ENCODE measurements at regions not wholly inside any gene's neighbourhood (a gene's known extent, or its start where the extent isn't known, plus 50 kb on each side); places are given as distances from the start of the nearest gene placed in this dataset.

DNA sequence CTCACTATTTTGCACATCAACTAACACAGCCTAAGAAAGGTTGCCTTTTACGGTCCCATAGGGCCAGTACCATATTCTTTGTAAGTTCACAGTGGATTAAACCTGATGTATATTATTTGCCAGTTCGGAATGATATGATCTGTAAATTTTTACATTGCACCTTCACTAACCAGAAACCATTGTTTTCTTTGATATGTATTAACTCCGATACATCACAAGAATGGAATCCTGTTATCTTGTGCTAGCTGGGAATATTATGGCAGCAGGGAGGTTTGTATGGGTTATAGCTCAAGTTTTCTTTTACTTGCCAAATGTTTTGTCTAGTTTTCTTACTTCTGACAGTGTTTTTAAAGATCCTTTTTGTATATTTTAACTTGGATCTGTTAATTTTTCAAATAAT lies 51.4 kb upstream of the S1PR1 start:
- TF ChIP-seq POLR2AphosphoS5 (IDR thresholded peaks at IDR 0.05) (no peak), POLR2A (IDR thresholded peaks at IDR 0.05) (no peak), EP300 (IDR thresholded peaks at IDR 0.05) (no peak)
- TF ChIP-seq, protein P1, sequence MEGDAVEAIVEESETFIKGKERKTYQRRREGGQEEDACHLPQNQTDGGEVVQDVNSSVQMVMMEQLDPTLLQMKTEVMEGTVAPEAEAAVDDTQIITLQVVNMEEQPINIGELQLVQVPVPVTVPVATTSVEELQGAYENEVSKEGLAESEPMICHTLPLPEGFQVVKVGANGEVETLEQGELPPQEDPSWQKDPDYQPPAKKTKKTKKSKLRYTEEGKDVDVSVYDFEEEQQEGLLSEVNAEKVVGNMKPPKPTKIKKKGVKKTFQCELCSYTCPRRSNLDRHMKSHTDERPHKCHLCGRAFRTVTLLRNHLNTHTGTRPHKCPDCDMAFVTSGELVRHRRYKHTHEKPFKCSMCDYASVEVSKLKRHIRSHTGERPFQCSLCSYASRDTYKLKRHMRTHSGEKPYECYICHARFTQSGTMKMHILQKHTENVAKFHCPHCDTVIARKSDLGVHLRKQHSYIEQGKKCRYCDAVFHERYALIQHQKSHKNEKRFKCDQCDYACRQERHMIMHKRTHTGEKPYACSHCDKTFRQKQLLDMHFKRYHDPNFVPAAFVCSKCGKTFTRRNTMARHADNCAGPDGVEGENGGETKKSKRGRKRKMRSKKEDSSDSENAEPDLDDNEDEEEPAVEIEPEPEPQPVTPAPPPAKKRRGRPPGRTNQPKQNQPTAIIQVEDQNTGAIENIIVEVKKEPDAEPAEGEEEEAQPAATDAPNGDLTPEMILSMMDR (IDR thresholded peaks at IDR 0.05), result no peak
- Histone ChIP-seq H3K4me1 (no peaks in the 10 kb centered on the region), H3K27me3 (no peaks in the 10 kb centered on the region), H3K27ac (no peak overlapping the region), H3K4me3 (no peak overlapping the region), H3K9me3 (no peaks in the 10 kb centered on the region), H3K36me3 (no peaks in the 10 kb centered on the region)
- intact Hi-C loops (cut with DNase I), result no loop called here
- WGBS, 2 donors, result 87 to 90% methylated on average over 3 of the region's 3 CpGs
- DNase-seq, result no peak

DNA sequence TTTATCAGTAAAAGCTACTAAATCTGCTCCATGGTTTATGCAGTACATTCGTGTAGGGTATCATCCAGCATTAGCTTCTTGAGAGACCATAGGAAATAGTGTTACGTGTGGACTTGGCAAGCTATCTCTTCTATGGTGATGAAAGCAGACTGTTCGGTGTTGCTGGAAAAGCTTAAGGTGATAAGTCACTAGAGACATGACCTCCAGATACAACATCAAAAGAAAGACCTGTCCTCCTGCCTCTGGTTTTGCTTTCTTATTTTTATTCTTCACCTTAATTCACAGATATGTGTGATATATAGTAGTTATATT lies 53.5 kb upstream of the S1PR1 start:
- Histone ChIP-seq H3K27ac (no peak overlapping the region), H3K4me1 (no peaks in the 10 kb centered on the region), H3K4me3 (no peak overlapping the region), H3K9me3 (no peaks in the 10 kb centered on the region), H3K36me3 (no peaks in the 10 kb centered on the region), H3K27me3 (no peaks in the 10 kb centered on the region)
- 53 to 75% methylated on average over 3 of the region's 3 CpGs for WGBS, 2 donors
- no peak for DNase-seq
- intact Hi-C loops (cut with DNase I), result no loop called here
- TF ChIP-seq EP300 (IDR thresholded peaks at IDR 0.05), result no peak
- TF ChIP-seq POLR2A (IDR thresholded peaks at IDR 0.05), result no peak
- TF ChIP-seq, protein P1 (IDR thresholded peaks at IDR 0.05), result no peak
- no peak for TF ChIP-seq POLR2AphosphoS5 (IDR thresholded peaks at IDR 0.05)

DNA sequence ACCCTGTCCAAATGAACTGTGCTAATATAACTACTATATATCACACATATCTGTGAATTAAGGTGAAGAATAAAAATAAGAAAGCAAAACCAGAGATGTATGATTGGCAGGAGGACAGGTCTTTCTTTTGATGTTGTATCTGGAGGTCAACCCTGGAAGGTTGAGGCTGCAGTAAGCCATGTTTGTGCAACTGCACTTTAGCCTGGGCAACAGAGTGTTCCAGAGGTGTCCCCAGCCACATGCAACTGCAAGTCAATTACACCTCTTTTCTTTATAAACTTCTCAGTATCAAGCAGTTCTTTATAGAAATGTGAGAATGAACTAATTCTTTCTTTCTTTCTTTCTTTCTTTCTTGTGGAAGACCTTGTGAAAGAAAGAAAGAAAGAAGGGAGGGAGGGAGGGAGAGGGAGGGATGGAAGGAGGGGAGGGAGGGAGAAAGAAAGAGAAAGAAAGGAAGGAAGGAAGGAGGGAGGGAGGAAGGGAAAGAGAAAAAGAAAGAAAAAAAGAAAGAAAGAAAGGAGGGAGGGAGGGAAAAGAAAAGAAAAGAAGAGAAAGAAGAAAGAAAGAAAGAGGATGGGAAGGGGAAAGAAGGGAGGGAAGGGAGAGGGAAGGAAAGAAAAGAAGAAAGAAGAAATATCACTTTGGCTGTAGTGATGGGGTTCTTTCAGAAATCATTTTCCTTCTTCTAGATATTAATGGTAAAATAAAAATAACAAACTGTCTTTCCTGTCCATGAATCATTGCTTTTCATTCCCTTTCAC lies 54.0 kb upstream of the S1PR1 start:
- no peak overlapping the region for H3K27ac ChIP-seq
- intact Hi-C loops (cut with DNase I), result no loop called here

DNA sequence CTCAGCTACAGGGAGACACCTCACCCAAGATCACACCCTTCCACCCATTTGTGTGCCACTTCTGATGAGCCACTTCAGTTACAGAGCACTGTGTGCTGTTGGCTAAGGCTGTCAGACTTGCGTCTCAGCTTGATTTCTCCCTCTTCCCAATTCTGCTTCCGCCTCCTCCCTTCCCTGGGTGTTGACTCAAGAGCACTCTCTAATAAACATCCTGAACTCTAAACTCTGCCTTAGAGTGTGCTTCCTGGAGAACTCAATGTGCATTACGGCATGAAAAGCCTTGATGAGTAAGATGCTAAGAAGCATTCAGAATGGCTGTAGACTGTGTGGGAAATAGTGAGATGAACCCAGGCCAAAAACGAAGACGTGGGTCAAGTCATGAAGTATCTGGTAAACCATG lies 54.9 kb upstream of the S1PR1 start:
- Histone ChIP-seq H3K27ac (peak overlapping the region in 1 of 4 donors; percentile 46), H3K36me3 (no peaks in the 10 kb centered on the region), H3K9me3 (no peaks in the 10 kb centered on the region), H3K4me1 (no peaks in the 10 kb centered on the region), H3K27me3 (no peaks in the 10 kb centered on the region), H3K4me3 (no peak overlapping the region)
- intact Hi-C loops (cut with DNase I), result no loop called here
- WGBS, 2 donors, result 61 to 72% methylated on average over 5 of the region's 5 CpGs
- TF ChIP-seq, protein P1 (IDR thresholded peaks at IDR 0.05), result no peak
- TF ChIP-seq POLR2AphosphoS5 (IDR thresholded peaks at IDR 0.05), result peak in 3 of 4 donors; percentile 6 to 59 (median 10)
- TF ChIP-seq EP300 (IDR thresholded peaks at IDR 0.05), result peak in 1 of 4 donors; percentile 47
- TF ChIP-seq POLR2A (IDR thresholded peaks at IDR 0.05), result no peak
- no peak for DNase-seq

More for the DNA sequence above, 54.0 kb upstream of the S1PR1 start:
- no peaks in the 10 kb centered on the region for H3K4me1 ChIP-seq
- no peaks in the 10 kb centered on the region for H3K36me3 ChIP-seq
- DNase-seq, result no peak
- H3K9me3 ChIP-seq, result no peaks in the 10 kb centered on the region
- no peaks in the 10 kb centered on the region for H3K27me3 ChIP-seq
- H3K4me3 ChIP-seq, result no peak overlapping the region
- no peak for TF ChIP-seq POLR2A (IDR thresholded peaks at IDR 0.05)
- TF ChIP-seq EP300 (IDR thresholded peaks at IDR 0.05), result no peak
- TF ChIP-seq, protein P1 (IDR thresholded peaks at IDR 0.05), result no peak
- TF ChIP-seq POLR2AphosphoS5 (IDR thresholded peaks at IDR 0.05), result no peak

Measured in sigmoid colon (tissue), 6 donors.